HG03097 (cell line): ENCODE measurements at regions not wholly inside any gene's neighbourhood (a gene's known extent, or its start where the extent isn't known, plus 50 kb on each side); places are given as distances from the start of the nearest gene placed in this dataset.
A peak's percentile ranks its signal among the peaks of the same experiment; 100 is the strongest.
"Not testable (repeated sequence)": the region's sequence is repeated elsewhere in the genome, so short reads cannot be mapped to it uniquely, and the experiment has no call there.

Experiments used
- ATAC-seq: cut with Tn5 transposase; IDR thresholded peaks from one replicate; pipeline ENCODE4 v1.9.1; 2021; ENCODE audit not compliant: unreplicated experiment, low FRiP score

- ATAC-seq = not testable (repeated sequence)
Measured at GRCh38 chr9:62833323-62834200, 1643.7 kb downstream of the SPATA31A7 start.

GRCh38 chr9:62837254-62837911, 1647.5 kb downstream of the SPATA31A7 start:
- not testable (repeated sequence) for ATAC-seq

GRCh38 chr9:62838024-62838718, 1648.3 kb downstream of the SPATA31A7 start:
- peak; percentile 100 for ATAC-seq

- ATAC-seq = not testable (repeated sequence)
Measured at GRCh38 chr9:62839168-62839567, 1649.3 kb downstream of the SPATA31A7 start.

GRCh38 chr9:62843145-62843544, 1653.3 kb downstream of the SPATA31A7 start:
- not testable (repeated sequence) for ATAC-seq

- not testable (repeated sequence) for ATAC-seq
Measured at GRCh38 chr9:62843706-62844290, 1654.0 kb downstream of the SPATA31A7 start.

- ATAC-seq = not testable (repeated sequence)
Measured at GRCh38 chr9:62844681-62845185, 1654.9 kb downstream of the SPATA31A7 start.

- not testable (repeated sequence) for ATAC-seq
Measured at GRCh38 chr9:62848258-62848657, 1658.4 kb downstream of the SPATA31A7 start.

- ATAC-seq = not testable (repeated sequence)
Measured at GRCh38 chr9:62849991-62850390, 1660.2 kb downstream of the SPATA31A7 start.

- ATAC-seq = not testable (repeated sequence)
Measured at GRCh38 chr9:62857280-62857679, 1667.4 kb downstream of the SPATA31A7 start.

GRCh38 chr9:62858240-62858639, 1668.4 kb downstream of the SPATA31A7 start:
- not testable (repeated sequence) for ATAC-seq

- not testable (repeated sequence) for ATAC-seq
Measured at GRCh38 chr9:62860939-62861860, 1671.4 kb downstream of the SPATA31A7 start.

- ATAC-seq = not testable (repeated sequence)
Measured at GRCh38 chr9:62862180-62862579, 1672.3 kb downstream of the SPATA31A7 start.

- not testable (repeated sequence) for ATAC-seq
Measured at GRCh38 chr9:62863319-62863718, 1673.5 kb downstream of the SPATA31A7 start.

GRCh38 chr9:62863867-62864266, 1674.0 kb downstream of the SPATA31A7 start:
- not testable (repeated sequence) for ATAC-seq

- not testable (repeated sequence) for ATAC-seq
Measured at GRCh38 chr9:62864481-62865469, 1674.9 kb downstream of the SPATA31A7 start.

- ATAC-seq = not testable (repeated sequence)
Measured at GRCh38 chr9:62869061-62869460, 1679.2 kb downstream of the SPATA31A7 start.

- not testable (repeated sequence) for ATAC-seq
Measured at GRCh38 chr9:62871765-62872164, 1681.9 kb downstream of the SPATA31A7 start.
